Stomach (tissue), 8 donors: ENCODE measurements at regions not wholly inside any gene's neighbourhood (a gene's known extent, or its start where the extent isn't known, plus 50 kb on each side); places are given as distances from the start of the nearest gene placed in this dataset.

Source experiments
- DNase-seq, 2 donors: peaks; one replicate each; pipeline versions ENCODE4 v3.0.0 to v3.0.0-alpha.2; 2013 to 2019
- H3K27ac ChIP-seq, 5 donors: fragments of 200-600 bp in 4 of 5; sonication (generic) in 4 of 5; one replicate each; pipeline ENCODE4 v1.5.1; 2013 to 2019; ENCODE audit warnings: mild to moderate bottlenecking in 1 of 5, moderate library complexity in 1 of 5
- H3K27me3 ChIP-seq, 3 donors: fragments of 200-600 bp; sonication (generic); one replicate each; pipeline ENCODE4 v1.5.1; 2017 to 2019; ENCODE audit warnings: mixed run types in 1 of 3
- H3K36me3 ChIP-seq, 4 donors: fragments of 200-600 bp; sonication (generic); 1 replicate in 3 of 4; 2 replicates in 1 of 4; pipeline ENCODE4 v1.5.1; 2016 to 2019
- H3K4me1 ChIP-seq, 4 donors: fragments of 200-600 bp; sonication (generic); one replicate each; pipeline ENCODE4 v1.5.1; 2016 to 2019
- H3K4me3 ChIP-seq, 4 donors: fragments of 200-600 bp; sonication (generic) in 3 of 4; one replicate each; pipeline ENCODE4 v1.5.1; 2016 to 2019; ENCODE audit warnings: mild to moderate bottlenecking in 1 of 4
- H3K9me3 ChIP-seq, 4 donors: fragments of 200-600 bp; sonication (generic); one replicate each; pipeline ENCODE4 v1.5.1; 2016 to 2019
- EP300 ChIP-seq: sonication (generic); formaldehyde crosslinking; IDR thresholded peaks from one replicate; pipeline ENCODE4 v1.6.1; 2017; ENCODE audit warnings: antibody characterized with exemption
- POLR2A ChIP-seq, 4 donors: fragments of 450-650 bp; IDR thresholded peaks; one replicate each; pipeline ENCODE4 v1.6.1; 2016; ENCODE audit warnings: antibody characterized with exemption in 4 of 4, control low read depth in 2 of 4, mild to moderate bottlenecking in 1 of 4, moderate library complexity in 1 of 4
- POLR2AphosphoS5 ChIP-seq, 3 donors: sonication (generic); formaldehyde crosslinking; IDR thresholded peaks; one replicate each; pipeline ENCODE4 v1.6.1; 2016; ENCODE audit warnings: antibody characterized with exemption in 3 of 3
- WGBS, 5 donors: extraction: QIAGEN DNeasy Blood & Tissue Kit in 3 of 5; methylation state at CpG; one replicate each; pipeline versions ENCODE4 v1.1.5 to v1.1.7; 2013 to 2018; 5-methylcytosine and 5-hydroxymethylcytosine counted together
- intact Hi-C: fragments of 100-400 bp; cut with DNase I; formaldehyde crosslinking; loops from one replicate; pipeline ENCODE4 v1.15.1; 2023; ENCODE audit warnings: low total_unique reads
- TF ChIP-seq, protein P1 (sequence below), 7 experiments: fragments of 450-650 bp in 4 of 7; fragments of 200-600 bp in 3 of 7; sonication (generic) in 3 of 7; IDR thresholded peaks; one replicate each; pipeline ENCODE4 v1.5.1; 2016 to 2019; ENCODE audit warnings: antibody characterized with exemption in 7 of 7, control low read depth in 2 of 7, mild to moderate bottlenecking in 1 of 7
- donor health status: healthy with polysubstance abuse.
- donor health status: Bipolar disorder and iron deficiency.
- donor health status: healthy.

DNA sequence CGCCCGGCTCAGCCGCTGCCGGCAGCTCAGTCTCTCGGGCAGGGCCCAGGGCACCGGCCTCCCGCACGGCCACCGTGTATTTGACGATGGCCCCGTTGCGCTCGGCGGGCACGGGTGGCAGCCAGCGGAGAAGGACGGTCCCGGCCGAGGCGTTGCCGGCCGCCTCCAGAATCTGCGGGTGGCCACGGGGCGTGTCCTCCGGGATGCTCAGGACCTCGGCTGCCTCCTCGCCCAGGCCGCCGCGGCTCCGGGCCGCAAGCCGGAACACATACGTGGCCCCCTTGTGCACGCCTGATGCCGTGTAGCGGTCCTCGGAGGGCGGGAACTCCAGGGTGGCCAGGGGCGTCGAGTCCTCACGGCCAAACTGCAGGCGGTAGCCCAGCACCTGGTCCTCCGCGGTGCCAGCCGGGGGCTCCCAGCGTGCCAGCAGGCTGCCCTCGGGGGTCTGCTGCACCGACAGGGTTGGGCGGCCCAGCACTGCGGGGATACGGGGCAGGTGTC lies 117.7 kb downstream of the PTPRS start:
- intact Hi-C loops = no loop called here
- DNase-seq = no peak
- H3K27ac ChIP-seq = no peak overlapping the region
- WGBS, 5 donors = 96 to 99% (median 97%) methylated on average over 11 to 53 of the region's 53 CpGs
- TF ChIP-seq EP300 = no peak
- TF ChIP-seq POLR2A (IDR thresholded peaks at IDR 0.05) = no peak
- TF ChIP-seq, protein P1, sequence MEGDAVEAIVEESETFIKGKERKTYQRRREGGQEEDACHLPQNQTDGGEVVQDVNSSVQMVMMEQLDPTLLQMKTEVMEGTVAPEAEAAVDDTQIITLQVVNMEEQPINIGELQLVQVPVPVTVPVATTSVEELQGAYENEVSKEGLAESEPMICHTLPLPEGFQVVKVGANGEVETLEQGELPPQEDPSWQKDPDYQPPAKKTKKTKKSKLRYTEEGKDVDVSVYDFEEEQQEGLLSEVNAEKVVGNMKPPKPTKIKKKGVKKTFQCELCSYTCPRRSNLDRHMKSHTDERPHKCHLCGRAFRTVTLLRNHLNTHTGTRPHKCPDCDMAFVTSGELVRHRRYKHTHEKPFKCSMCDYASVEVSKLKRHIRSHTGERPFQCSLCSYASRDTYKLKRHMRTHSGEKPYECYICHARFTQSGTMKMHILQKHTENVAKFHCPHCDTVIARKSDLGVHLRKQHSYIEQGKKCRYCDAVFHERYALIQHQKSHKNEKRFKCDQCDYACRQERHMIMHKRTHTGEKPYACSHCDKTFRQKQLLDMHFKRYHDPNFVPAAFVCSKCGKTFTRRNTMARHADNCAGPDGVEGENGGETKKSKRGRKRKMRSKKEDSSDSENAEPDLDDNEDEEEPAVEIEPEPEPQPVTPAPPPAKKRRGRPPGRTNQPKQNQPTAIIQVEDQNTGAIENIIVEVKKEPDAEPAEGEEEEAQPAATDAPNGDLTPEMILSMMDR (IDR thresholded peaks at IDR 0.05) = no peak
- no peak for TF ChIP-seq POLR2AphosphoS5 (IDR thresholded peaks at IDR 0.05)
- no peaks in the 10 kb centered on the region for H3K9me3 ChIP-seq
- H3K27me3 ChIP-seq = no peaks in the 10 kb centered on the region
- peaks cover 18 to 74% (median 65%) of the 10 kb centered on the region in 4 donors for H3K36me3 ChIP-seq
- H3K4me3 ChIP-seq = no peak overlapping the region
- H3K4me1 ChIP-seq = no peaks in the 10 kb centered on the region

DNA sequence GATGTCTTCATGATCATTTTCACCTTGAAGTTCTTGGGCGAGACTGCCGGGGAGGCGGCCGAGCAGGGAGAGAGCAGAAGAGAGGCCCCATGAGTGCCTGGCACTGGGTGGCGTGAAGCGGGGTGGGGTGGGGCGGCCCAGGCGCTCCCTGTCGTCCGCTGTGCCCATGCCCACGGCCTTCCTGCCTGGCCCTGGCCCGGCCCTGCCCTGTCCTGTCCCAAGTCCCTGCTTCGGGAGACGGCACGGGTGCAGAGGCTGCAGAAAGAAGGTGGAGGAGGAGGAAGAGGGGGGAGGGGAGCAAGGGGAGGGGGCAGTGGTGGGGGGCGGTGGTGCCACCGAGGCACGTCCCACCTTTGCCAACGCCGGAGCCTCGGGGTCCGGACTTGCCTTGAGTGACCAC lies 118.4 kb downstream of the PTPRS start:
- 91 to 98% (median 96%) methylated on average over 13 to 22 of the region's 22 CpGs for WGBS, 5 donors
- no peak for DNase-seq
- intact Hi-C loops = no loop called here
- H3K4me3 ChIP-seq = no peak overlapping the region
- peaks cover 23 to 81% (median 72%) of the 10 kb centered on the region in 4 donors for H3K36me3 ChIP-seq
- TF ChIP-seq POLR2AphosphoS5 (IDR thresholded peaks at IDR 0.05) = no peak
- TF ChIP-seq EP300 = no peak
- TF ChIP-seq, protein P1 (IDR thresholded peaks at IDR 0.05) = no peak
- TF ChIP-seq POLR2A (IDR thresholded peaks at IDR 0.05) = no peak
- no peaks in the 10 kb centered on the region for H3K27me3 ChIP-seq
- H3K4me1 ChIP-seq = no peaks in the 10 kb centered on the region
- no peaks in the 10 kb centered on the region for H3K9me3 ChIP-seq
- H3K27ac ChIP-seq = no peak overlapping the region

DNA sequence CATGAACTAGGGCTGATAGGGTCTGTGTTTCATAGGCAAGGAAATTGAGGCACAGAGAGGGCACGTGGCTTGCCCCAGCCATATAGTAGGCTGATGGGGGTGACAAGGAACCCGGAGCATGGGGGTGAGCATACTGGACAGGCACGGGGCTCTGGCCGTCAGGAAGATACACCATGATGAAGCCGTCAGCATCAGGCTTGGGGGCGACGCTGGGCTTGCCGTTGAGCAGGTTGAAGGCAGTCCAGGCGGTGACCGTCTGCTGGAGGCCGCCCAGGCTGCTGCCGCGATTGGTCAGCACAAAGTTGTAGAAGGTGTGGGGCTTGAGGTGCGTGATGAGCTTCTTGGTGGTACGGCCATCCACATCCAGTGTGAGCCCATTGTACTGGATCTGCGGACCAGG lies 119.7 kb downstream of the PTPRS start:
- H3K9me3 ChIP-seq = no peaks in the 10 kb centered on the region
- 89 to 96% (median 95%) methylated on average over 6 to 16 of the region's 16 CpGs for WGBS, 5 donors
- no peak overlapping the region for H3K27ac ChIP-seq
- peaks cover 30 to 94% (median 85%) of the 10 kb centered on the region in 4 donors for H3K36me3 ChIP-seq
- TF ChIP-seq POLR2AphosphoS5 (IDR thresholded peaks at IDR 0.05) (no peak), POLR2A (IDR thresholded peaks at IDR 0.05) (no peak), EP300 (no peak)
- TF ChIP-seq, protein P1 (IDR thresholded peaks at IDR 0.05) = no peak
- intact Hi-C loops = no loop called here
- H3K4me3 ChIP-seq = no peak overlapping the region
- no peaks in the 10 kb centered on the region for H3K27me3 ChIP-seq
- no peaks in the 10 kb centered on the region for H3K4me1 ChIP-seq
- DNase-seq = no peak

DNA sequence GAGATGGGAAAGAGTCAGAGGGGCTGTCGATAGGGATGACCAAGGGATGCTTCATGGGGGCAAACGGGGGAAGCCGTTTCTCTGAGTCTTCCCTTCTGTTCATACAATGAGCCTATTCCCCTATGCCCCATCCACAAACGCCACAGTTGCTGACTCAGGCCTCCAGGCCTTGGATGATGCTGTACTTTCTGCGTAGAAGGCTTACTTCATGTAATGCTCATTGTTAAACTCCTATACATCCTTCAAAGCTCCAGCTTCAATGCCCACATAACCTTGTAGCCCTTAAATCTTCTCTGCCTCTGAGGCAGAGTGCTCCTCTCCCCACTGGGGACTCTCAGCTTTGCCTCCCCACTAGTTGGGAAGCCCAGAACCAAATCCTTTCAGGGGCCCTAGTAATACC lies 120.3 kb downstream of the PTPRS start:
- Histone ChIP-seq H3K27ac (no peak overlapping the region), H3K27me3 (no peaks in the 10 kb centered on the region), H3K4me3 (no peak overlapping the region), H3K9me3 (no peaks in the 10 kb centered on the region), H3K36me3 (peaks cover 33 to 94% (median 86%) of the 10 kb centered on the region in 4 donors), H3K4me1 (no peaks in the 10 kb centered on the region)
- intact Hi-C loops = no loop called here
- no peak for DNase-seq
- 84 to 95% (median 92%) methylated on average over 5 of the region's 5 CpGs for WGBS, 5 donors
- TF ChIP-seq POLR2A (IDR thresholded peaks at IDR 0.05) (no peak), EP300 (no peak), POLR2AphosphoS5 (IDR thresholded peaks at IDR 0.05) (no peak)
- TF ChIP-seq, protein P1 (IDR thresholded peaks at IDR 0.05) = no peak
